HAP-1 (cell line): ENCODE measurements at regions not wholly inside any gene's neighbourhood (a gene's known extent, or its start where the extent isn't known, plus 50 kb on each side); places are given as distances from the start of the nearest gene placed in this dataset.

ENCODE experiments used
- DNase-seq, 2 experiments: peaks; one replicate each; pipeline ENCODE4 v3.0.0-alpha.2; 2016 to 2020; ENCODE audit warnings: low spot score in 2 of 2
- H3K27me3 ChIP-seq: fragments of 250-450 bp; sonication (Bioruptor Pico); 2 replicates; pipeline ENCODE4 v1.5.1; 2020; ENCODE audit warnings: low read depth, mild to moderate bottlenecking, moderate library complexity
- H3K36me3 ChIP-seq: fragments of 250-450 bp; sonication (Bioruptor Pico); replicated peaks from 2 replicates; pipeline ENCODE4 v1.5.1; 2020; ENCODE audit warnings: mild to moderate bottlenecking
- H3K4me1 ChIP-seq: fragments of 250-450 bp; sonication (Bioruptor Pico); 2 replicates; pipeline ENCODE4 v1.5.1; 2020; ENCODE audit warnings: mild to moderate bottlenecking
- H3K4me3 ChIP-seq: fragments of 250-450 bp; sonication (Bioruptor Pico); 2 replicates; pipeline ENCODE4 v1.5.1; 2020; ENCODE audit warnings: mild to moderate bottlenecking, moderate library complexity
- H3K9me3 ChIP-seq: fragments of 250-450 bp; sonication (Bioruptor Pico); 2 replicates; pipeline ENCODE4 v1.5.1; 2020; ENCODE audit warnings: mild to moderate bottlenecking, moderate library complexity
- in situ Hi-C: fragments of 300-500 bp; cut with MboI; formaldehyde crosslinking; loops from 3 replicates; pipeline ENCODE4 v1.14.3; 2020; ENCODE audit warnings: low sequenced_read_pairs, inconsistent platforms, mixed read lengths

DNA sequence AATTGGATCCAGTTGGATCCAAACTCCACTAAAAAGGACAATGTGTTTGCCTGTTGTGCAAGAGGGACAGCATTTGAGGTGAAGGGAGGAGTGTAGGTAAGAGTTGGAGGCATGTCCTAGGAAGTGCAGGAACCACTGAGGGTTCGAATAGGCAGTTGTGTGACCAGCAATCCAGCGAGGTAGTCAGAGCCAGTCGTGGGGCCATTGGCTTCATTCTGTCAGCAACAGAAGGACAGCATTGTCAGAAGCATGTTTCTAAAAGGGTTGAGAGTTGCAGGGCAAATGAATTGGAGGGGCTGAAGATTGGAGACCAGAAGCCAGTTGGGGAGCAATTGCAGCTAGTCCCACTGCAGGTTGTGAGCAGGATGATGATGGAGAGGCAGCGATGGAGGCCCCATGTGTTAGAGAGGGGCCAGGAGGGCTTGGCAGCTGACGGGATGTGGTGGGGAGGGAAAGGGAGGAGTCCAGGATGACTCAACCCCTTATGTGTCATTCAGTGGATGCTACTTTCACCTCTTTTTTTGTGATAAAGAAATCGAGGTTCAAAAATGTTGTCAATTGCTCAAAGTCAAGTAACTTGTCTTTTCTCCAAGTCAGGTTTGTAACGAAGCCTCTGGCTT lies 96.7 kb upstream of the SIX3 start:
- Histone ChIP-seq H3K36me3 (no peaks in the 10 kb centered on the region), H3K4me3 (no peak overlapping the region), H3K9me3 (no peaks in the 10 kb centered on the region), H3K4me1 (no peaks in the 10 kb centered on the region), H3K27me3 (no peaks in the 10 kb centered on the region; the same call in 1 of the 2 replicates)
- no peak for DNase-seq
- in situ Hi-C loops: no loop called here

DNA sequence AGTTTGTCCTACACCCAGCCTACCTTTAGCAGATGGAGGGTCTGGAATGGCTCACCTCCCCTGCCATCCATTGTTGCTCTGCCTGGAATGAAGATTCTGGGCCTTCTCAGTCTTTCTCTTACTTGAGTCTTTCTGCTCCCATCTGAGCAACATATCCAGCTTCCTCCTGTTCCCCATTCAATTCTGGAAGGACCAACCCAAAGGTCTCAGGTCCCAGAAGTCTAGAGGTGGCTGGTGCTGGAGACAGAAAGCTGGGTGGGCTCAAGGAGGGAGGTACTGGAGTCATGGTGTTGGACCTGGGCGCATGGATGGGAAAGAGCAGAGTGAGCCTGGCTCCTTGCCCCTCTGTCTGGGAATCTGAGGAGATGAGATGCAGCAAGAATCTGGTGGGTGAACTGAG lies 93.5 kb upstream of the SIX3 start:
- no peak for DNase-seq
- Histone ChIP-seq H3K4me1 (no peaks in the 10 kb centered on the region), H3K9me3 (no peaks in the 10 kb centered on the region), H3K27me3 (no peaks in the 10 kb centered on the region; the same call in 1 of the 2 replicates), H3K4me3 (no peak overlapping the region), H3K36me3 (no peaks in the 10 kb centered on the region)
- in situ Hi-C loops: no loop called here

GRCh38 chr2:44850016-44850415 lies 91.5 kb upstream of the SIX3 start:
- H3K4me1 ChIP-seq: no peaks in the 10 kb centered on the region
- H3K9me3 ChIP-seq: no peaks in the 10 kb centered on the region
- in situ Hi-C loops: no loop called here
- H3K36me3 ChIP-seq: no peaks in the 10 kb centered on the region
- no peaks in the 10 kb centered on the region; the same call in 1 of the 2 replicates for H3K27me3 ChIP-seq
- no peak for DNase-seq
- no peak overlapping the region for H3K4me3 ChIP-seq

- in situ Hi-C loops: no loop called here
These were observed 90.0 kb upstream of the SIX3 start for GRCh38 chr2:44851518-44851917.

GRCh38 chr2:44852594-44852993 lies 88.9 kb upstream of the SIX3 start:
- Histone ChIP-seq H3K27me3 (peaks cover 3% of the 10 kb centered on the region; the same call in 1 of the 2 replicates), H3K4me3 (no peak overlapping the region), H3K4me1 (no peaks in the 10 kb centered on the region), H3K9me3 (no peaks in the 10 kb centered on the region), H3K36me3 (no peaks in the 10 kb centered on the region)
- in situ Hi-C loops: no loop called here
- no peak for DNase-seq

More at GRCh38 chr2:44851518-44851917, 90.0 kb upstream of the SIX3 start:
- DNase-seq: no peak
- H3K36me3 ChIP-seq: no peaks in the 10 kb centered on the region
- no peaks in the 10 kb centered on the region for H3K4me1 ChIP-seq
- H3K4me3 ChIP-seq: no peak overlapping the region
- no peaks in the 10 kb centered on the region for H3K9me3 ChIP-seq
- H3K27me3 ChIP-seq: no peaks in the 10 kb centered on the region; the same call in 1 of the 2 replicates

GRCh38 chr2:44859337-44859736 lies 82.2 kb upstream of the SIX3 start:
- H3K27me3 ChIP-seq: peaks cover 17% of the 10 kb centered on the region
- H3K36me3 ChIP-seq: no peaks in the 10 kb centered on the region
- in situ Hi-C loops: no loop called here
- no peaks in the 10 kb centered on the region for H3K4me1 ChIP-seq
- no peak overlapping the region for H3K4me3 ChIP-seq
- DNase-seq: no peak
- H3K9me3 ChIP-seq: no peaks in the 10 kb centered on the region

GRCh38 chr2:44866152-44866551 lies 75.3 kb upstream of the SIX3 start:
- Histone ChIP-seq H3K4me3 (no peak overlapping the region), H3K9me3 (no peaks in the 10 kb centered on the region), H3K36me3 (no peaks in the 10 kb centered on the region), H3K27me3 (peaks cover 11% of the 10 kb centered on the region), H3K4me1 (no peaks in the 10 kb centered on the region)
- in situ Hi-C loops: no loop called here
- DNase-seq: no peak

DNA sequence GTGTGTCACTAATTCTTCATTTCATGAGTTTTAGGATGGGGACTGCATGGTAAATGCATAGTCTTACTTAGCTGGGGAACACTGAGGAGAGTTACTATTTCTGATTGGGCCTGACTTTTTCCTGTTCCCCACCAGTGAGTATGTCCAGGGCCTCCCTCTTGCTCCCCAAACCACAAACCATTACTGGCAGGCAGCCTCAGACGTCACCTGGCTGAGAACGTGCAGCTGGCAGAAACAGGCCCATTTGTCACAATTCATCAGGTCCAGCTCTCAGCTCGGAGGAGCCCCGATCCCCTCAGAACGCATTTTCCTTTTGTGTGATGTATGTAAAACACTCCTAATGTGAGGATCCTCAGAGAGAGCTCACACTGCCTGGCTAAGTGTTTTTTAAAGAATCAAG lies 71.7 kb upstream of the SIX3 start:
- no peaks in the 10 kb centered on the region; the same call in 1 of the 2 replicates for H3K27me3 ChIP-seq

DNA sequence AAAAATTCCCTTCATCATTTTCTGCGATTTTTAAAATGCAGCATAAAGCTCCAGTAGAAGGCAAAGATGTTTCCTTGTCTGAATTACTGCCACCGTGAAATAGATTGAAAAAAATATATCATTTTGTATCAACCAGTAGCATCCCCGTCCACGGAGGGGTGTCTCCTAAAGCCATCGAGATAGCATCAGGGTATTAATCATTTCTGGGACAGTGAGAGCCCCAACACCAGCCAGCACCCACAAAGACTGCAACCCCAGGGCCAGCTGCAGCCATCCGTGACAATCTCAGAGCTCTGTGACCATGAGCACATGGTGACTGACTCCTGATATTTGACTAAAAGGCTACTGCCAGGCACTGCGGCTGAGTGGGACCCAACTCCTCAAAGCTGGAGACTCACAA lies 64.1 kb upstream of the SIX3 start:
- Histone ChIP-seq H3K36me3 (no peaks in the 10 kb centered on the region), H3K4me3 (no peak overlapping the region), H3K27me3 (peaks cover 5% of the 10 kb centered on the region; the same call in 1 of the 2 replicates), H3K4me1 (no peaks in the 10 kb centered on the region), H3K9me3 (peaks cover 7% of the 10 kb centered on the region)
- in situ Hi-C loops: no loop called here
- DNase-seq: no peak

More for the DNA sequence above, 71.7 kb upstream of the SIX3 start:
- Histone ChIP-seq H3K36me3 (no peaks in the 10 kb centered on the region), H3K9me3 (no peaks in the 10 kb centered on the region), H3K4me1 (no peaks in the 10 kb centered on the region), H3K4me3 (no peak overlapping the region)
- in situ Hi-C loops: no loop called here
- no peak for DNase-seq

DNA sequence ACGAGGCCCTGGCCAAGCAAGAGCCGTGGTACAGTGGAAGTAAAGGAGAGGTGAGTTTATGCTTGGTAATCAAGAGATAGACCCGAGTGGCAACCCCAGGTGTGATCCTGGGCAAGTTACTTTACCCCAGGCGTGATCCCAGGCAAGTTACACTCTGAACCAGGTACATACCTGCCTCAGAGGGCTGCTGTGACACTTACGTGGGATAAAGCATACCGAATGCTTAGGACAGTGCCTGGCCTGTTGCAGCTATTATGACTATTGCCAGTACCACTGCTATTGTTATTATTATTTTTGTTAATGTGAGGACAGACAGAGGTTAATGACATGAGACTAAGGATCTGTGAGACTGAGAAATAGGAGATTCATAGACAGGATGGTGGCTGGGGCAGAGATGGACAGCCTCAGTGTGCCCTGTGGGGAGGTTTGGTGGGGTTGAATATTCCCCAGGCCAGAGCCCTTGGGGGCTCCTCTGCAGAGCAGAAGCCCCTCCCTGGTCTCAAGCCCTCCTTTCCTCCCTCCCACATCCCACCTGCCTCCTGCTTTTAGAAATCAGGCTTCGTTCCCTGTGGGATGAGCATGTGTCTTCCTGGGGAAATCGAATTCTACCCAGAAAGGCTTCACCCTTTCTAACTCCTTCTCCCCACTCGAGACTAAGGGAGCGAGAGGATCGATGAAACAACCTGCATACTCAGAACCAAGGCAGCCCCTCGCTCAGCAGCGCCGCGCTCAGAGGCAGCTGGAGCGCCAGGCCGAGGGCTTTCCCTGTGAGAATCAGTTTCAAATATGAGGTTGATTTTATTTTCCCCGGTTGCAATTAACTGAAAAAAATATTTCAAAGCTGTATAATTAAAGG lies 62.0 kb upstream of the SIX3 start:
- in situ Hi-C loops: no loop called here
- no peak for DNase-seq
- H3K27me3 ChIP-seq: peaks cover 5% of the 10 kb centered on the region; the same call in 1 of the 2 replicates
- H3K9me3 ChIP-seq: peaks cover 7% of the 10 kb centered on the region
- no peaks in the 10 kb centered on the region for H3K36me3 ChIP-seq
- no peaks in the 10 kb centered on the region for H3K4me1 ChIP-seq
- H3K4me3 ChIP-seq: no peak overlapping the region

DNA sequence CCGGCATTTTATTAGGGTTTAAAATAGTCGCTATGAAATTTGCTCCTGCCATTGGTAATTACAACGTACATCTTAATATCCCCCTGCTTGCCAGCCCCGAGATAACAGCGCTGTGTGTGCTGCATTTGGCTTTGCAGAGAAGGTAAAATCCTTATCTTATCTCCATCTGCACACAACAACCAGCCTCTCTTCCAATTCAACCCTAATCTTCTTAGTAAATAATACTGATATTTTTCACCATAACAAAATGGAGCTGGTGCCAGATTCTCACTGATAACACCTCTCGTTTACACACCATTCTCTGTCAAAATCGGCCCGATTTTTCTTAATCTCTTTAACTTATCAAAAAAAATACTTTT lies 61.4 kb upstream of the SIX3 start:
- peaks cover 6% of the 10 kb centered on the region for H3K9me3 ChIP-seq
- H3K4me1 ChIP-seq: no peaks in the 10 kb centered on the region
- no peaks in the 10 kb centered on the region for H3K36me3 ChIP-seq
- in situ Hi-C loops: no loop called here
- peaks cover 5% of the 10 kb centered on the region; the same call in 1 of the 2 replicates for H3K27me3 ChIP-seq
- H3K4me3 ChIP-seq: no peak overlapping the region
- no peak for DNase-seq

- in situ Hi-C loops: no loop called here
- Histone ChIP-seq H3K27me3 (peaks cover 5% of the 10 kb centered on the region; the same call in 1 of the 2 replicates), H3K4me3 (no peak overlapping the region)
These were observed 59.6 kb upstream of the SIX3 start for GRCh38 chr2:44881856-44882255.

GRCh38 chr2:44883356-44883755 lies 58.1 kb upstream of the SIX3 start:
- no peak overlapping the region for H3K4me3 ChIP-seq

More at GRCh38 chr2:44881856-44882255, 59.6 kb upstream of the SIX3 start:
- Histone ChIP-seq H3K36me3 (no peaks in the 10 kb centered on the region), H3K4me1 (no peaks in the 10 kb centered on the region), H3K9me3 (no peaks in the 10 kb centered on the region)
- DNase-seq: no peak

DNA sequence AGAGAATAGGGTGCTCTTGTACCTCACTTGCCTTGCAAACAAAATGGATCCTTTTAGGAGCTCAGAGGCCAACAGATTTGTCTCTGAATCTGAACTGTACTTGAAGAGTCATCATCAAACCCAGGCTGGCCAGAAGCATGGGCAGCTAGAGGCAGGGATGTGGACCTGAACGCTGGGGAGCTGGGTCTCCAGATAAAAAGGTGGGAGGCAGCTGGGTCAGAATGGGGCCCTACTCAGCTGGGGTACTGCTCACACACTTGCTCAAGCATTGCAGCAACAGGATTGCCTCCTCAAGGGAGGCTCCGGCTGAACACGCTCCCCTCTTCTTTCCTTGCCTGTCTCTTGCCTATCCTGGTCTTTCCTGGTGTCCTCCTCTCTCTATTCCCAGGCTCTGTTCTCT lies 57.3 kb upstream of the SIX3 start:
- Histone ChIP-seq H3K9me3 (no peaks in the 10 kb centered on the region), H3K27me3 (peaks cover 5% of the 10 kb centered on the region; the same call in 1 of the 2 replicates), H3K36me3 (no peaks in the 10 kb centered on the region), H3K4me3 (no peak overlapping the region), H3K4me1 (no peaks in the 10 kb centered on the region)
- no peak for DNase-seq
- in situ Hi-C loops: no loop called here

More at GRCh38 chr2:44883356-44883755, 58.1 kb upstream of the SIX3 start:
- Histone ChIP-seq H3K27me3 (peaks cover 5% of the 10 kb centered on the region; the same call in 1 of the 2 replicates), H3K9me3 (no peaks in the 10 kb centered on the region), H3K4me1 (no peaks in the 10 kb centered on the region), H3K36me3 (no peaks in the 10 kb centered on the region)
- in situ Hi-C loops: no loop called here
- no peak for DNase-seq
